PC-3 (cell line): ENCODE measurements at regions not wholly inside any gene's neighbourhood (a gene's known extent, or its start where the extent isn't known, plus 50 kb on each side); places are given as distances from the start of the nearest gene placed in this dataset.

Experiments used
- CTCF ChIP-seq: fragments of 300-600 bp; sonication (generic); conservative IDR thresholded peaks from 2 replicates; pipeline ENCODE4 v1.5.1; 2017; ENCODE audit warnings: antibody characterized with exemption, low read depth, mild to moderate bottlenecking, low read length
- EZH2phosphoT487 ChIP-seq: fragments of 300-600 bp; sonication (generic); IDR thresholded peaks from 2 replicates; pipeline ENCODE4 v1.6.1; 2018; ENCODE audit warnings: mild to moderate bottlenecking, antibody characterized with exemption, low read length, borderline replicate concordance

GRCh38 chr5:180421672-180422071, 68.5 kb upstream of the GFPT2 start:
- TF ChIP-seq CTCF = no peak
- TF ChIP-seq EZH2phosphoT487 = no peak
